ENCODE measurements at regions not wholly inside any gene's neighbourhood (a gene's known extent, or its start where the extent isn't known, plus 50 kb on each side); places are given as distances from the start of the nearest gene placed in this dataset.

DNA sequence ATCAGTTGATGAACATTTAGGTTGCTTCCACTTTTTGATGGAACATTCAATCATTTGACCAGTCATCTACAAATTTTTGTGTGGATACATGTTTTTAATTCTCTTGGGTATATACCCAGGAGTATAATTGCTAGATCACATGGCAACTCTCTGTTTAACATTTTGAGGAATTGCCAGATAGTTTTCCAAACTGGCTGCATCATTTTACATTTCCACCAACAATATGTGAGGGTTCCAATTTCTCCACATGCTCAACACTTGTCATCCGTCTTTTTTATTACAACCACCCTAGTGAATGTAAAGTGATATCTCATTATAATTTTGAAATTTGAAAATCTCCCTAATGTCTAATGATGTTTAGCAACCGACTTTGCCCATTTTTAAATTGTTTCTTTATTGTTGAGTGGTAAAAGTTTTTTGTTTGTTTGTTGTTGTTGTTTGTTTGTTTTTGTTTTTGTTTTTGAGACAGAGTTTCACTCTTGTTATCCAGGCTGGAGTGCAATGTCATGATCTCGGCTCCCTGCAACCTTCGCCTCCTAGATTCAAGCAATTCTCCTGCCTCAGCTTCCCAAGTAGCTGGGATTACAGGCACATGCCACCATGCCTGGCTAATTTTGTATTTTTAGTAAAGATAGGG is 53.7 kb upstream of the PDYN start:
- in situ Hi-C loops (cut with HindIII; ENCODE audit: low sequenced_read_pairs) = loop anchor here (10.0 kb wide), 1 partner anchor 97 kb away; no protein-coding TSS in a partner anchor

DNA sequence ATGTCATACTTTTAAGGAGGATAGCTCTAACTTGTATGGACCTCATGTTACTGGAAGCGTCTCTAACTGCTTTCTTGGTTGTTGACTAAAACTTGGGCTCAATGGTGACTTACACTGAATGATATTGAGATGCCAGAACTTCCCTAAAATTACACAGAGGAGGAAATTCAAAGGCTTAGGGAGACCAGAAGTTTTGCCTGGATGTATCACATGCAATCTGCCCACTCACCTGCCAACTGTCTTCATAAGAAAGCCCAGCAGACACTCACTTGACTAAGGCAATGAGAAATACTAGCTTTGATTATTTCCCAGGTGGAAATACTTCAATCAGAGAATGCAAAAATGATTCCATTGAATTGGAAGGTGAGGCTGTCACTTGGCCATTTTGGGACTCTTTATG is 51.2 kb upstream of the PDYN start:
- in situ Hi-C loops (cut with HindIII; ENCODE audit: low sequenced_read_pairs) = loop anchor here (10.0 kb wide), 1 partner anchor 100 kb away; no protein-coding TSS in a partner anchor
